ENCODE measurements at regions not wholly inside any gene's neighbourhood (a gene's known extent, or its start where the extent isn't known, plus 50 kb on each side); places are given as distances from the start of the nearest gene placed in this dataset.
"Not testable (repeated sequence)": the region's sequence is repeated elsewhere in the genome, so short reads cannot be mapped to it uniquely, and the experiment has no call there.

DNA sequence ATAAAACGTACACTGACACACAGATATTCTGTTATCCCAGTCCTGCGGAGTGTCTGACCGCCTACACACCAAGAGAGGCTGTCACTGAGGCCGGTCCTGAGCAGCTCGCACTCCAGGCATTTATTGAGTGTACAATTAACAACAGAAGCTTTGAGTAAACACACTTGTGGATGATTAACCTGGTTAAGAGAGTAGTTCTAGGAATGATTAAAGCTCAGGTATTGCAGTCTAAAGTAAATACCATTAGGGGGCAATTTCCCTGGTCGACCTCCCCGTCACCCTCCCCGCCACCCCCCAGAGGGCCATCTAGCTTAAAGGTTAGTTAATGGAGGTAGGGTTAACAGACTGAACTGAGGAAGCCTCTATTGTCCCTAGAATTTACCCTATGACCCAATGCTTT lies 1278.5 kb downstream of the NSUN3 start:
- Histone ChIP-seq H3K9ac (ENCODE audit: low read depth, low read length) (no peak overlapping the region), H3K9me3 (replicated peaks; ENCODE audit: low read length) (peaks cover 3% of the 10 kb centered on the region), H3K4me3 (ENCODE audit: low read length) (no peak overlapping the region), H3K4me2 (ENCODE audit: low read length) (no peak overlapping the region), H3K27me3 (ENCODE audit: control insufficient read depth, insufficient read depth, low read length) (no peaks in the 10 kb centered on the region), H3K4me1 (ENCODE audit: control insufficient read depth, insufficient read depth, low read length) (no peaks in the 10 kb centered on the region), H3K36me3 (ENCODE audit: insufficient read depth, low read length) (no peaks in the 10 kb centered on the region)

- H3K27me3 ChIP-seq (ENCODE audit: control insufficient read depth, insufficient read depth, low read length): no peaks in the 10 kb centered on the region
- no peak overlapping the region for H3K4me2 ChIP-seq (ENCODE audit: low read length)
- no peaks in the 10 kb centered on the region for H3K9me3 ChIP-seq (replicated peaks; ENCODE audit: low read length)
- H3K36me3 ChIP-seq (ENCODE audit: insufficient read depth, low read length): no peaks in the 10 kb centered on the region
- H3K4me3 ChIP-seq (ENCODE audit: low read length): no peak overlapping the region
- H3K4me1 ChIP-seq (ENCODE audit: control insufficient read depth, insufficient read depth, low read length): no peaks in the 10 kb centered on the region
- no peak overlapping the region for H3K9ac ChIP-seq (ENCODE audit: low read depth, low read length)
Measured at GRCh38 chr3:95343228-95343627, 1280.4 kb downstream of the NSUN3 start.

- H3K27me3 ChIP-seq (ENCODE audit: control insufficient read depth, insufficient read depth, low read length): no peaks in the 10 kb centered on the region
- H3K4me1 ChIP-seq (ENCODE audit: control insufficient read depth, insufficient read depth, low read length): no peaks in the 10 kb centered on the region
- no peak overlapping the region for H3K4me3 ChIP-seq (ENCODE audit: low read length)
- no peaks in the 10 kb centered on the region for H3K36me3 ChIP-seq (ENCODE audit: insufficient read depth, low read length)
- H3K4me2 ChIP-seq (ENCODE audit: low read length): no peak overlapping the region
- no peak overlapping the region for H3K9ac ChIP-seq (ENCODE audit: low read depth, low read length)
- H3K9me3 ChIP-seq (replicated peaks; ENCODE audit: low read length): no peaks in the 10 kb centered on the region
Measured at GRCh38 chr3:95343767-95344166, 1280.9 kb downstream of the NSUN3 start.

GRCh38 chr3:95347936-95348335 lies 1285.1 kb downstream of the NSUN3 start:
- not testable (repeated sequence) for H3K4me3 ChIP-seq (ENCODE audit: low read length); H3K27me3 ChIP-seq (ENCODE audit: control insufficient read depth, insufficient read depth, low read length); H3K9me3 ChIP-seq (replicated peaks; ENCODE audit: low read length); H3K36me3 ChIP-seq (ENCODE audit: insufficient read depth, low read length); H3K4me1 ChIP-seq (ENCODE audit: control insufficient read depth, insufficient read depth, low read length); H3K9ac ChIP-seq (ENCODE audit: low read depth, low read length); H3K4me2 ChIP-seq (ENCODE audit: low read length)

DNA sequence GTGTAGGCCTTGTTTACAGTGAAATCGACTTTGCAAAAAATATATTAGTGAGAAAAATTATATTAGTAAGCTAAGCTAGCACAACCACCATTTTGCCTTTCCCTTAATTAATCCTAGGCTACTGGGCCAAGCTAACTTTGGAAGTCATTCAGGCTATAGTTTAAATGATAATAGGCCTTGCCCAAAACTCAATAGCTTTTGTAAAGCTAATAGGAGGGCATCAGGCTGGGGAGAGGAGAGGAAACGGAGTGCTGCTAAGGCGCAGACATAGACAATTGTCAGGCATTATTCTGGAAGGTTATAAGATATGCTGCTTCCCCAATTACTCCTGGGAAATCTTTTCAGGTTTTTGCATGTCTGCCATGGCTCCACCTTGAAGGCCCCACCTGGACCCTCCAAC lies 1286.0 kb downstream of the NSUN3 start:
- H3K4me1 ChIP-seq (ENCODE audit: control insufficient read depth, insufficient read depth, low read length): no peaks in the 10 kb centered on the region
- no peak overlapping the region for H3K4me3 ChIP-seq (ENCODE audit: low read length)
- no peak overlapping the region for H3K4me2 ChIP-seq (ENCODE audit: low read length)
- no peaks in the 10 kb centered on the region for H3K9me3 ChIP-seq (replicated peaks; ENCODE audit: low read length)
- H3K9ac ChIP-seq (ENCODE audit: low read depth, low read length): no peak overlapping the region
- no peaks in the 10 kb centered on the region for H3K27me3 ChIP-seq (ENCODE audit: control insufficient read depth, insufficient read depth, low read length)
- H3K36me3 ChIP-seq (ENCODE audit: insufficient read depth, low read length): no peaks in the 10 kb centered on the region

GRCh38 chr3:95350049-95350448 lies 1287.2 kb downstream of the NSUN3 start:
- H3K27me3 ChIP-seq (ENCODE audit: control insufficient read depth, insufficient read depth, low read length): no peaks in the 10 kb centered on the region
- H3K36me3 ChIP-seq (ENCODE audit: insufficient read depth, low read length): no peaks in the 10 kb centered on the region
- no peak overlapping the region for H3K9ac ChIP-seq (ENCODE audit: low read depth, low read length)
- no peaks in the 10 kb centered on the region for H3K4me1 ChIP-seq (ENCODE audit: control insufficient read depth, insufficient read depth, low read length)
- no peak overlapping the region for H3K4me3 ChIP-seq (ENCODE audit: low read length)
- H3K4me2 ChIP-seq (ENCODE audit: low read length): no peak overlapping the region
- H3K9me3 ChIP-seq (replicated peaks; ENCODE audit: low read length): no peaks in the 10 kb centered on the region

DNA sequence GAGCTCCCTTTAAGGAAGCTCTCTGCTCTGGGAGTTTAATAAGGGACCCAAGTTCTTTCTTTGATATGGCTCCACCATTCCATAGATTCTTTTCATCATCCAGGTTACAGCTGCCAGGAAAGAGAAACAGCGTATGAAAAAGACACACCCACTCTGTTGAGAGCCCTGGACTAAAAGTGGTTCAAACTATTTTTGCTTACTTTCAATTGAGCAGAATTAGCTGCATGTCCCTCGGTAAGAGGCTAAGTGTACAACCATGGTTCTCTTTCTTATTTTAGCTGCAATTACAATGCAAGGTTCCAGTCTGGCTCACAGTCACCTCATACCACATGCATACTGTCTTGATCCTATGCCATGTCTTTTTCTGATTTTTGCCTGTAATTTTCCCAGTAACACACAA lies 1288.3 kb downstream of the NSUN3 start:
- Histone ChIP-seq H3K9me3 (replicated peaks; ENCODE audit: low read length) (no peaks in the 10 kb centered on the region), H3K36me3 (ENCODE audit: insufficient read depth, low read length) (no peaks in the 10 kb centered on the region), H3K4me2 (ENCODE audit: low read length) (no peak overlapping the region), H3K27me3 (ENCODE audit: control insufficient read depth, insufficient read depth, low read length) (no peaks in the 10 kb centered on the region), H3K9ac (ENCODE audit: low read depth, low read length) (no peak overlapping the region), H3K4me1 (ENCODE audit: control insufficient read depth, insufficient read depth, low read length) (no peaks in the 10 kb centered on the region), H3K4me3 (ENCODE audit: low read length) (no peak overlapping the region)

GRCh38 chr3:95352471-95352870 lies 1289.6 kb downstream of the NSUN3 start:
- Histone ChIP-seq H3K36me3 (ENCODE audit: insufficient read depth, low read length) (no peaks in the 10 kb centered on the region), H3K27me3 (ENCODE audit: control insufficient read depth, insufficient read depth, low read length) (no peaks in the 10 kb centered on the region), H3K4me1 (ENCODE audit: control insufficient read depth, insufficient read depth, low read length) (no peaks in the 10 kb centered on the region), H3K4me3 (ENCODE audit: low read length) (no peak overlapping the region), H3K4me2 (ENCODE audit: low read length) (no peak overlapping the region), H3K9ac (ENCODE audit: low read depth, low read length) (no peak overlapping the region), H3K9me3 (replicated peaks; ENCODE audit: low read length) (peaks cover 3% of the 10 kb centered on the region)

GRCh38 chr3:95354489-95354888 lies 1291.6 kb downstream of the NSUN3 start:
- Histone ChIP-seq H3K9me3 (replicated peaks; ENCODE audit: low read length) (peaks cover 3% of the 10 kb centered on the region), H3K4me2 (ENCODE audit: low read length) (no peak overlapping the region), H3K4me3 (ENCODE audit: low read length) (no peak overlapping the region), H3K36me3 (ENCODE audit: insufficient read depth, low read length) (no peaks in the 10 kb centered on the region), H3K4me1 (ENCODE audit: control insufficient read depth, insufficient read depth, low read length) (no peaks in the 10 kb centered on the region), H3K27me3 (ENCODE audit: control insufficient read depth, insufficient read depth, low read length) (no peaks in the 10 kb centered on the region), H3K9ac (ENCODE audit: low read depth, low read length) (no peak overlapping the region)

- no peak overlapping the region for H3K4me3 ChIP-seq (ENCODE audit: low read length)
- no peaks in the 10 kb centered on the region for H3K4me1 ChIP-seq (ENCODE audit: control insufficient read depth, insufficient read depth, low read length)
- no peak overlapping the region for H3K9ac ChIP-seq (ENCODE audit: low read depth, low read length)
- no peaks in the 10 kb centered on the region for H3K36me3 ChIP-seq (ENCODE audit: insufficient read depth, low read length)
- no peak overlapping the region for H3K4me2 ChIP-seq (ENCODE audit: low read length)
- H3K27me3 ChIP-seq (ENCODE audit: control insufficient read depth, insufficient read depth, low read length): no peaks in the 10 kb centered on the region
- peaks cover 3% of the 10 kb centered on the region for H3K9me3 ChIP-seq (replicated peaks; ENCODE audit: low read length)
Measured at GRCh38 chr3:95356764-95357501, 1294.1 kb downstream of the NSUN3 start.

- no peaks in the 10 kb centered on the region for H3K4me1 ChIP-seq (ENCODE audit: control insufficient read depth, insufficient read depth, low read length)
- H3K36me3 ChIP-seq (ENCODE audit: insufficient read depth, low read length): no peaks in the 10 kb centered on the region
- no peak overlapping the region for H3K9ac ChIP-seq (ENCODE audit: low read depth, low read length)
- H3K9me3 ChIP-seq (replicated peaks; ENCODE audit: low read length): peaks cover 3% of the 10 kb centered on the region
- no peak overlapping the region for H3K4me2 ChIP-seq (ENCODE audit: low read length)
- H3K4me3 ChIP-seq (ENCODE audit: low read length): no peak overlapping the region
- H3K27me3 ChIP-seq (ENCODE audit: control insufficient read depth, insufficient read depth, low read length): no peaks in the 10 kb centered on the region
Measured at GRCh38 chr3:95387242-95388021, 1324.6 kb downstream of the NSUN3 start.

Data from skeletal muscle satellite cell (primary cell).